Stimulated activated CD4-positive, alpha-beta T cell treated with anti-CD3 and anti-CD28 coated beads, TNF-alpha, amount 100 ng/mL, for 24 hours (primary cell): ENCODE measurements at regions not wholly inside any gene's neighbourhood (a gene's known extent, or its start where the extent isn't known, plus 50 kb on each side); places are given as distances from the start of the nearest gene placed in this dataset.

ENCODE experiments used
- DNase-seq, 3 experiments: peaks; one replicate each; pipeline ENCODE4 v3.0.0-alpha.2; 2020; ENCODE audit warnings: low read depth in 3 of 3

DNA sequence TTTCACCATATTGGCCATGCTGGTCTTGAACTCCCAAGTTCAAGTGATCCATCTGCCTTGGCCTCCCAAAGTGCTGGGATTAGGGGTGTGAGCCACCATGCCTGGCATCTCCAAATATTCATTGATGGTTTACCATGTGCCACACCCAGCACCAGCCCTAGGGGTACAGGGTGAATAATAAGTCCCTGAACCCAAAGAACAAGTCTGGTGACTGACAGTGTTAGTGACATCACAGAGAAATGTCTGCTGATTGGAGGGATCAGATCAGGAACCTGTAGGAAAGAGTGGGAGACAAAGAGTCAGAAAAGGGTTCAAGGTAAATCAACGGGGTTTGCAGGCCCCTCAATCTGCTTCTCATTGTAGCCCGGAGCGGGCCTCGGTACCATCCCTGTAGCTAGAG lies 118.4 kb upstream of the NABP1 start:
- no peak for DNase-seq

DNA sequence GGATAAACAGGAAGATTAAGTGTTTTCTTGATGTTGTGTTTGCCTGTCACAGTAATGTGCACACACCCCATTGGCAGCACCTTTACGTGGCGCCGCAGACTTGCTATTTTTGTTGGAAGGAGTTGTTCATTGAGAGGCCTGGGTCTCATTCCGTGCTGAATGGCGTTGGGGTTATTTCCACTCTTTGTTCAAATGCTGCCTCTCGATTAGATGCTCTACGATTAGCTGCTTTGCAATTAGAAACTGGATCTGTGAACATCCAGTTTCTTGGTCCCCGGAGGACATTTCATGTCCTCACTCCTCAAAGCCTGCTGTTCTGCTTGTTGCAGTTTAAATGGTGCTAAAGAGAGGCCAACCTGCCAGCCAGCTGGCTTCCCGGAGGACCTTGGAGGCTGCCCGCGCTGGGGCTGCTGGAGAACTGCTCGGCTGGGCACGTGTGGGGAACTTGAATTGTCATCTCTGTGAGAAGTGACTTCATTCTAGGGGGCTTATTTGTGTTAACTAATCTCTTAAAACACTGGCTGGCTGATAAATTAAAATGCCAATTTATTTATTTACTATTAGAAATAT lies 117.4 kb upstream of the NABP1 start:
- no peak for DNase-seq

DNA sequence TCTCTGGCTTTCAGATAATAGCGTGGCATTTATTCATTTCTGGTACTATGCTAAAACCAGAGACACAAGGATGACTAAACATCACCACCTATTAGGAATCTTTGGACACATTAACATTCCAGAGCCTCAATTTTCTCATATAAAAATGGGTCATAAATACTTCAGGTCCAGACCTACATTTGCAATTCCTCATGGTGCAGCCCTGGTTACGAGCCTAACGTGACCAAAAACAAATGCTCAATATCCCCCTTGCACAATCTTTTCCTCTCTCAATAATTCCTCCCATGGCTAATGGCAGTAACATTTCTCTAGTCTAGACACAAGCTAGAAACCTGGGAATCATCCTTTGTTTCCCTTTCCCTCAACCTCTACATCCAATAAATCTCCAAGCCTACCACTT lies 112.8 kb upstream of the NABP1 start:
- no peak for DNase-seq

DNA sequence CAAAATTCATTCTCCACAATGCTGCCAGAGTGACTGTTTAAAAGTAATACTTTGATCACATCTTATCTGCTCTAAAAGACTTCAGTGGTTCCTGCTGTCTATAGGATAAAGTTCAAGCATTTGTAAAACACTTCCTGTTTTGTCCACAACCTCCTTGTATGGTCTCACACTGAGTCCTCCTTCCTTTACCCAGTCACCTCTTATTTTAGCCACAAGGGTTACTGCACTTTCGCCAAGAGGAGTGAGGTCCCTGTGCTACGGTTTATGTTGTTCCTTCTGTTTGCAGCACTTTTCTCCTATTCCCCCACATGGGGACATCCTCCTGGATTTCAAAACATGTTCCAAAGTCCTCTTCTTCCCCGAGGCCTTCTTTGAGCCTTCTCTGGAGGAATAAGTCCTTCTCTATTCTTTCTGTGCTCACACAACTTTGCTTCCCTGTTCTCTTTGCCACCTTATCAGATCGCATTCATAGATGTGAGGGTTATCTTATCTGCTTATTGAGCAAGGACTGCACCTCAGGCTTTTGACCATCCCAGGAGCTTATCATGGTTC lies 112.2 kb upstream of the NABP1 start:
- DNase-seq: no peak

DNA sequence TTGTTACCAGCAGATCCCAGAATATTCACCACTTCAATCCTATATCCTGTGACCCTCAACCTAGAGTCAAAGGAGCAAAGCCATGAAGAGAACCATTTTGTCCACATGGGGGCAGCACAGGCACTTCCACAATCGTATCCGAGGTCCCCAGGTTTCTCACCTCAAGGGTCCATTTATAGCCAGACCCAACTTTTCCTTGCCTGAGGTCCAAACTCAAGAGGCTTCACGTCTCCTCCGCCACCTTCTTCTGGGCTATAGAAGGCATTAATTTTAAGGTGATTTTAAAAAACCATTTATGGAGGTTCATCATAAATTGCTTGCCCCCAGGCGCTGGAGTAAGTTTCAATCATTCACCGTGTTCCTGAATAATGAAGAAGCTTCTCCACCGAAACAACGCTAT lies 111.6 kb upstream of the NABP1 start:
- DNase-seq: peak; percentile 44 to 57 (median 50)

DNA sequence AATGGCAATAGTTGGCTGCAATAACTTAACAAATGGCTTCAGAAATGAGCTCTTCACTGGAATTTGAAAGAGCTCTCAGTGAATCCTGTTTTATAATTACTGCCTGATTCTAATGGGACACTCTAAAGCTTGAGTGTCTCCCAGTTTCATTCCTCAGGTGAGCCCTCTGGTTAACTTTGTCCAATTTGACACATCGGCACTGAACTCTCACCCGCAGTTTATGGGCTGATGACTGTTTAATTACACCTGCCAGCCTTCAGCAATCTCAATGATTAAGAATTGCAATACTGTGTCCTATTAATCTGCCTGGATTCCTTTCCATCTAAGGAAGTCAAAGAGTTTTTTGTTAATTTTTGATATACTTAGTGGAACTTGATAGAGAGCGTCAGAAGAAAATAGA lies 110.7 kb upstream of the NABP1 start:
- DNase-seq: no peak

DNA sequence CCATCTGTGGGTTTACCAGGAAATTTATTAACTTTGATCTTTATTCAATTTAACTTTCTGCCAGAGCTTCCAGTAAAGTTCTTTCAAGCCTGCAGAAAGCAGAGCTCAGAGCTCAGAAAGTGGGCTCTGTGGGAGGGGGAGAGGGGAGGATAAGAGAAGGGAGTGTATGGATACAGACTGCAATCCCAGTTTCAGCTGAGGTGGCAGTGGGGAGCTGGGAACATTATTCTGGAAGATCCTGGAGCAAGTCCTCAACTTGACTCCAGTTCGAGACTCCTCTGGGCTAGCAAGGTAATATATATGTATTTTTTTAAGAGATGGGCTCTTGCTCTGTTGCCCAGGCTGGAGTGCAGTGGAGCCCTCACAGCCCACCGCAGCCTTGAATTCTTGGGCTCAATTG lies 108.9 kb upstream of the NABP1 start:
- no peak for DNase-seq

DNA sequence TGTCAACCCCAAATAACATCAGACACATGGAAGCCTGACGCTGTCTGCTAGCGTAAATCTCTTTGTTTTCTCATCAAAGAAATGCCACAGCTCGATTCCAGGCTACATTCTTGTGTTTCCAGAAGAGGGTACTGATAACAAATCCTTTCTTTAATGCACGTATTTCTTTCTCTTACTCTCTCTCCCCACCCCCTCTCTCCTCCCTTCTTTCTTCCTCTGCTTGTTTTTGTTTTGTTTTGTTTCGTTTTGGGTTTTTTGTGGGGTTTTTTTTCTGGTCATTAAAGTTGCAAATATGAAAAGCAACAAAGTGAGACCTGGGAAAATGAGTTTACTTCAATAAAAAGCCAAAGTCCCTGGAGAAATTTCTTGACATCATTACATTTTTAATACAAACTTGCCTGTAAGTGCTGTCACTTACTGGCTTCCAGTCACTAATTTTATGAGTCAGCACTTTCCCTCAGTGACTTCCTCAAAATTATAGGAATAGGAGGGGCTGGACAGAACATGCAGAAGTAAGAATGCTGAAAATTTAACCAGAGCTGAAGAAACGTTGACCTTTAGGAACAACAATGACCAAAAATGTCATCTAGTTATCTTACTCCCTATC lies 106.7 kb upstream of the NABP1 start:
- DNase-seq: no peak

DNA sequence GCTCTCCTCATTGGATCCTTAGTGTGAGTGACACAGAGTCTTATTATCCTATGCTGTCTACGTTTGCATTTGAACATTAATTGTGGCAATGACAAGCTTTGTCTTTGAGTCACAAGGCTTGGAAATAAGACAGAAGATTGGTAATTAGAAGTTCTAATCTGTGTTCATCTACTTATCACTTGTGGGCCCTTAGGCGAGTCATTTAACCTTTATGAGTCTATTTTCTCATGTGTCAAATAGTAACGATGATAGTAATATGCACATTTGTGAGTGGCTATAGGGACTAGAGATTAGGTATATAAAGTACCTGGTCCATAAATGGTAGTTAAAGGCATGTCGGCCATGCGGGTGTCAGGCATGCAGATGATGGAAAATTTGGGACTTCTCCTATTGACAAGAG lies 105.6 kb upstream of the NABP1 start:
- no peak for DNase-seq

DNA sequence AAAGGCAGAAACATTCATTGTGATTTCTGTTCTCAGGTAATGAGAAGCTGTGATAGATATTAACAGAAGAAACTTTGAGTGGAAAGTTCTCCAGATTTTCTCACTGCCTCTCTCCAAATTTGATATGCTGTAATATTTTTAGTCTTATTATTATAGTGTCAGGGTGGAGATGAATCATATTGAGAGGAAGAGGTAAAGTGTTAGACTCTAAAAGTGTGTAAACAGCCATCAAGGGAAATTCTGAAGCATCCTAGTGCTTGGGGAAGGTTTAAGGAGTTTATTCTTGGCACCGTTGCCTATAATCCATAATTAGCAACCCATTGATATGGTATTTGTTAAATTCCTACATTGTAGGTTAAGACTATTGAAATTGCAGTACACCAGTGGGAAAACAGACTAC lies 104.7 kb upstream of the NABP1 start:
- DNase-seq: no peak

DNA sequence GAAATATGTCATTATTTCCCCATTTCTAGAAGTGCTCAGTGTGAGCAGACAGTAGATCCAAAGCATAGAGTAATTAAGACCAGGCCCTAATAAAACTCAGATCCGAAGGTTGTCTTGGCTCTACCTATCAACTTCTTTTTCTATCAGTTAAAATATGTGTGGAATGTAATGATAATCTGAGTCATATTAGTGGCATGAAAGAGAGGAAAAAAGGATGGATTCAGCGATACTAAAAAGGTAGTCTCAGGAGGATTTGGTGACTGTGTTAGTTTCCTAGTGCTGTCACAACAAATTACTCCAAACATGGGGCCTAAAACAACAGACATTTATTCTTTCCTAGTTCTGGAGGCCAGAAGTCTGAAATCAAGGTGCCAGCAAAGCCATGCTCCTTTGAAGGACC lies 103.7 kb upstream of the NABP1 start:
- no peak for DNase-seq

DNA sequence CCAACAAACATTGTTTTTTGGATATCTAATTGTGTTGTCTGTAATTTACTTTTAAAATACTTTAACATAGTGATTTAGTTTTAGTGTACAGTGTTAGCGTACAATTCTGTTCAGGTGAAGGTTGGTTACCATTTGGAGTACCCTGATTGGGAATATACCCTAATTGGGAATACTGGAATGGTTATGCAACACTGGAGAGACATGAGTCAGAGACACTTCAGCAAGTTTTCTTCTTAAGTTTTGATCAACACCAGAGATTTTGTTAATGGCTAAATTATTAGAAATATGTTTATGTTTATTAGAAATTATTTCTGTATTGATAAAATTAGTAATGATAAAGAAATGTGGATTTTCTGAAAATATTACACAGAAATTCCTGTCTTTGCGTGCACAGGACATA lies 100.3 kb upstream of the NABP1 start:
- no peak for DNase-seq

DNA sequence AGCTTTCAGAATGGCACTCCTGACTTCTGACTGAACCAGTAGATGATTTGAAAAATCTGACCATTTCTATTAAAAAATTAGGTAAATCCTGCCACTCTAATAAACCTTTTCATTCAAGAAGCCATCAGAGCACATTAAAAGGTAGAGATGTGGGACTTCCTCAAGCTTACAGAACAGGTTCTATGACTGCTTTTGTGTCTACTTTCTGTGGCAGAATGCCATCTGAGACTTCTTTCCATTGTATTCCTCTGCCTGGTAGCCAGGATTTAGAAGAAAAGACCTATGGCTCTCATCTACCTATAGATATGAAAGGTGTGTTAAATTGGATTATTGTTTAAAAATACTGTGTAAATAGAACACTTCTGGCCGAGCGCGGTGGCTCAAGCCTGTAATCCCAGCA lies 99.9 kb upstream of the NABP1 start:
- DNase-seq: no peak

DNA sequence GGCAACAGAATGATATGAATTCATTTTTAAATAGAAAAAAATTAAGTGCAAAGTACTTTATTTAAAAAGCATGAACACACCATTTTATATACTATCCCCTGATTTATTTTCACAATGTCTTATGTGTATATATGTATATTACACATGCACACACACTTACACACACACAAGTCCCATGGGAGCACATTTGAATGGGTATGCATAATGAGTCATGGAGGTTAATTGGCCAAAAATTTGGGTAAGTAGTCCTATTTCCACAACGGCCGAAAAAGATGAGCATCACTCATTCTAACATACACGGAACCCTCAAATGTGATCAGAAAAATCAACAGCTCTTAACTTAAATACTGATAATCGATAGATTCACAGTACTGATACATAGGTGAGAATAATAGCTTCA lies 97.4 kb upstream of the NABP1 start:
- DNase-seq: no peak

DNA sequence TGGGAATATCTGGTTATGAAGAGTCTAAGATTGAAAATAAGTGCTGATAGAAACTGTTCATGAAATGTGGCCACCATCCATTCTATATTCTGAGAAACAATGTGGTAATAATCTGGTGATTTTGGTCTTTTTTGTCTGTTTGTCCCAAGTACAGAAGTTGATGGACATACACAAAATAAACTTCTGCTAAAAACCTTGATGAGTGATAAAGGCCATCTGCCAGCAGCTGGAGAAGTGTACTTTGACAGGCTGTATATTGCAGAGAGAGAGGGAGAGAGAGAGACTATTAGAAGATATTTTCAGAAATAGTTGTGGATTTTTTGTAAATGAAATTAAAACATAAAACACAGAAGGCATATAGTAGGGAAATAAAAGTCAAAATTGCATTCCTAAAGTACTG lies 96.9 kb upstream of the NABP1 start:
- DNase-seq: no peak

DNA sequence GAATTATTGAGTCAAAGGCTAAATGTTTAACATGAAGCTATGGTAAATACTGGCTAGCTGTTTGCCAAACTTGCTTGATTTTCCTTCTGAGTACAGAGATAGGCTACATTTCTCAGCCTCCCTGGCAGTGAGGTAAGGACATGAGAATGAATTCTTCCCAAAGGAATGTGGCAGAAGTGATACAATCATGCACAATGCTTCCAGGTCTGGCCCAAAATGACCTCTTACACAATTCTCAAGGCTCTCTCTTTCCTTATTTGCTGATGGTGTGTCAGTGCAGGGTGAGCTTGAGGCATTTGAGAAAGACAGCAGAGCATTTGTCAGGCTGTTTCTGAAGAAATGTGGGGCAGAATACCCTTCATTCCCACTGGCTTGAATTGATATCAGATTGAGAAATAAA lies 95.6 kb upstream of the NABP1 start:
- no peak for DNase-seq

DNA sequence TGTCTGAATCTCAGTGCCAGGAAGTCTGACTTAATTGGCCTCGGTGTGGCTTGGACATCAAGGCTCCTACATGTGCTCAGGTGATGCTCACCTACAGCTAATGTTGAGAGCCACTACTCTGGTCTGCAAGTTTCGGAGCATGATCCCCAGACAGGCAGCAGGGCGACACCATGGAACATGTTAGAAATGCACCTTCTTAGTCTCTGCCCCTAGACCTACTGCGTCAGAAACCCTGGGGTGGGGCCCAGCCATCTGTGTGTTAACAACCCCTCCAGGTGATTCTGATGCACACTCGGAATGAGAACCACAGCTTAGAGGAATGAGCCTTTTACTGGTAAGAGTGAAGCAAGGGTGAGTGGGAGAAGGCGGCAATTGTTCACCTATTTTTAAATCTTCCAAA lies 86.9 kb upstream of the NABP1 start:
- DNase-seq: no peak

DNA sequence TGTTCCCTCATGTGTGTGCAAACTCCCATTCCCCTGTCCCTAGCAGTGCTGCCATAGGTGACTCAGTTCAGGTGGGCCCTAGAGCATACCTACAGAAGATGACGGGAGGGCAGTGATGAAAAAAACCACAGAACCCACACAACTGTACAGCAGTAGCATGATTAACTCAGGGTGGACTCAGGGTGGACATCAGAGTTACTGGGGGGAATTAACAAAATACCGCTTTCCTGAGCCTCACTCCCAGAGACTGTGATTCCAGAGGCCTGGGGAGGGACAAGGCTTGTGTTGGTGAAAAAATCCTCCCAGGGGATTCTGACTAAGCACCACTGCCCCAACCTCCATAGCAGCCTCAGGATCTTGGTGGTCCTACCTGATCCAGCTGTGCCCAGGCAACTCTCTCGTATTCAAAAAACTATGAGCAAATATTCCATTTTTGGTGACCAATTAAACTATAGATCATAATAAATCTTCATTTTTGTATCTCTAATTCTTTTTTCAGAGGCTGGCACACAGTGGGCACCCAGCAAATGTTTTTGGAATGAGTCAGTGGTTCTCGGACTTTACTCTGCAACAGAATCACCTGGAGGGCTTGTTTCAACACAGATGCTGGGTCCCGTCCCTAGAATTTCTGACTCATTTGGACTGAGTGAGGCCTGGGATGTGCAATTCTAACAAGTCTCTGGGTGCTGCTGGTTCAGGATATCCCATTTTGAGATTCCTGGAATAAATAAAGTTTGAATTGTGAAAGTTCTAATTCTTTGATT lies 84.1 kb upstream of the NABP1 start:
- DNase-seq: no peak

DNA sequence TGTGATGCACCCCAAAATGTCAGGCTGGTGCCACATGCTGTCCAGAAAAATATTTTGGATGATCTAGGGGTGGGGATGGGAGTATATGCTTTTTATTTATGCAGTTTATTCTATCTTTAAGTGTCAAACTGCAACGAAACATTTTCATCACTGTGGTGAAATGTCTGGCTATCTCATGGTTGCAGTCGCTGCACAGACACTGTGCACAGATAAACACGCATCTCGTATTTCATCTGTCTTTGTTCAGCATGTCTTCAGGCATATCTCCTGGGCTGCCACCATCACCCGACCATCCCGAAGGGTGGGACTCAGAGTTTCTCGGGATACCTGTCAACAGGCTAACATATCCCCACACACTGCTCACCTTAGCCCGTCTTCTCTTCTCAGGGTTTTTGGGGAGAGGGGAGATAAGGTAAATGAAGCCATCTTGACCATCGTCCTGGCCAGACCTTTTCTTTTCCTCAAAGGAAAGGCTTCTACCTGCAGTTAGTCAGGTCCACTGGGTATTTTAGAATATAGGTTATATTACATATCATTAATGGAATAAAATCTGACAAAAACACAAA lies 80.7 kb upstream of the NABP1 start:
- no peak for DNase-seq

DNA sequence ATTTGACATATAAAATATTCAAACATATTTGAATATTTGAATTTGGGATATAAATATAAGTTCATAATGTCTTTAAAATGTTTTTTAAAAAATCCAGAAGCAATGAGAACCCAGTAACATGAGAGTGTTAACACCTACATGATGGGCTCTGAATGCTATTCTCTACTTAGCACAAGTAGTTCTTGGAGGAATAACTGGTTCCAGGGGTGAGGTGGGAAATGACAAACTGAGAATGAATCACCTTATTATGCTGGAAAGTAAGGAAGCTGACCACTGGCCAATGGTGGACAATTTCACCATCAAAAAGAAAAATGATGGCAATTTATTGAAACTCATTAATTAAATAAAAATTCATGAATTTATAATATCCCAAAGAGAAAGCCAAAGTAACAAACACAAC lies 79.6 kb upstream of the NABP1 start:
- no peak for DNase-seq

DNA sequence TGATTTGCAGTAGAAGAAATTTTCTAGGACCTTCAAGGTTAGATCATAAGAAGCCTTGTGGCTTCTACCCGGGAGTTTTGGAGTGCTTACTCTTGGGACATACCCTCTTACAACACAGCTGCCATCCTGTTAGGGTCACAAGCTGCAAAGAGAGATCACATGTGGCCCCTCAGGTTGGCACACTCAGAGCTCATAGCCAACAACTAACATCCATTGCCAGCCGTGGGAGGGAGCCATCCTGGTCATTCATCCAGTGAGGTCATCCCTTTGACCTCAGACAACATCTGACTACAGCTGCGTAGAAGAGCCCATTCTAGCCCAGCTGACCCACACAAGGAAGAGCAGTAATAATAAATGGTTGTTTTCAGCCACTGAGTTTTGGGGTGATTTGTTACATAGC lies 76.9 kb upstream of the NABP1 start:
- DNase-seq: no peak

DNA sequence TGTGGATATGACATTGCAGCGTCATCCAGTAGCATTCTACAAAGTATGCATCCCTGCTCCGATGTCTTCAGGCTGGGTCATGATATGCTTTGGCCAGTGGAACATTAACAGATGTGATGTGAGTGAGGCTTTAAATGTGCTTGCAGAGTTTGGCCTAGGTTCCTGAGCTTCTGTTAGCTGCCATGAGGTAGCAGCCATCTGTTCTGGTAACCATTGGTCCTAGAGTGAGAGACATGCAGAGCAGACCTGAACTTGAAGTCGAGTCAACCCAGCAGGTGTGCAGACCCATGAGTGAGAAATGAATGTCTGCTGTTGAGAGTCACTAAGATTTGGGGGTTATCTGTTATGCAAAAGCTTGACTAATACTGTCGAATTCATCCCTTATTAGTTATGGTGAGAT lies 73.8 kb upstream of the NABP1 start:
- no peak for DNase-seq

DNA sequence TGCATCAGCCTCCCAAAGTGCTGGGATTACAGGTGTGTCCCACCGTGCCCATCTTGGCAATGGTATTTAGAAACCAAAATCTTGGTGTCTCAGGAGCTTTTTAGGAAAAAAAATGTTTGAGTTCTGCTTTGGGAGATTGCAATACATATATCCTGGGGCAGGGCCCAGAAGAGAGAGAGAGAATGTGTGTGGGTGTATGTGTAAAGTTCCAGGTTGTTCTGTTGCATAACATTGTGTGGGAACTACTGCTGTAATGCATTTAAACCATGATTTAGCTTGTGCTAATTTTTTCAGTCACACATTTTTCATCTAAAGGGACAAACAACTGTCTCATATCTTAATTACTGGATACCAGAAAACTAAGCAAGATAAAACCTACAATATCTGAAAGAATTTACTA lies 70.8 kb upstream of the NABP1 start:
- no peak for DNase-seq
